AG09309 (cell line): ENCODE measurements at regions not wholly inside any gene's neighbourhood (a gene's known extent, or its start where the extent isn't known, plus 50 kb on each side); places are given as distances from the start of the nearest gene placed in this dataset.

Experiments used
- DNase-seq: peaks from one replicate; pipeline ENCODE4 v3.0.0-alpha.2; 2010; ENCODE audit warnings: low read depth
- H3K4me3 ChIP-seq: 2 replicates; pipeline ENCODE4 v1.5.1; 2011; ENCODE audit warnings: mild to moderate bottlenecking, low read depth, low read length, moderate library complexity; ENCODE audit not compliant: control insufficient read depth
- CTCF ChIP-seq: IDR thresholded peaks from 2 replicates; pipeline ENCODE4 v1.5.1; 2011; ENCODE audit warnings: mild to moderate bottlenecking, low read depth, low read length, inconsistent platforms; ENCODE audit not compliant: insufficient read depth, control insufficient read depth; ENCODE audit errors: missing control alignments

- H3K4me3 ChIP-seq: no peak overlapping the region
- no peak for TF ChIP-seq CTCF
- DNase-seq: no peak
Observed at GRCh38 chr3:152656214-152656971, 178.5 kb upstream of the P2RY1 start.

- TF ChIP-seq CTCF: no peak
- no peak for DNase-seq
- H3K4me3 ChIP-seq: no peak overlapping the region
Observed at GRCh38 chr3:152656972-152657355, 178.0 kb upstream of the P2RY1 start.

- DNase-seq: no peak
- no peak for TF ChIP-seq CTCF
- no peak overlapping the region for H3K4me3 ChIP-seq
Observed at GRCh38 chr3:152658977-152659720, 175.8 kb upstream of the P2RY1 start.

- TF ChIP-seq CTCF: no peak
- no peak for DNase-seq
- H3K4me3 ChIP-seq: no peak overlapping the region
Observed at GRCh38 chr3:152662157-152662556, 172.8 kb upstream of the P2RY1 start.

GRCh38 chr3:152664766-152665165 lies 170.2 kb upstream of the P2RY1 start:
- DNase-seq: no peak
- TF ChIP-seq CTCF: no peak
- no peak overlapping the region for H3K4me3 ChIP-seq

GRCh38 chr3:152667267-152667666 lies 167.7 kb upstream of the P2RY1 start:
- no peak for TF ChIP-seq CTCF
- no peak for DNase-seq
- H3K4me3 ChIP-seq: no peak overlapping the region

- no peak for DNase-seq
- H3K4me3 ChIP-seq: no peak overlapping the region
- TF ChIP-seq CTCF: no peak
Observed at GRCh38 chr3:152669560-152669959, 165.4 kb upstream of the P2RY1 start.
